GM23248 (cell line): ENCODE measurements at regions not wholly inside any gene's neighbourhood (a gene's known extent, or its start where the extent isn't known, plus 50 kb on each side); places are given as distances from the start of the nearest gene placed in this dataset.
"Not testable (repeated sequence)": the region's sequence is repeated elsewhere in the genome, so short reads cannot be mapped to it uniquely, and the experiment has no call there.

Experiments
- EZH2 ChIP-seq: fragments of 200-600 bp; sonication (generic); IDR thresholded peaks from 2 replicates; pipeline ENCODE4 v1.6.1; 2018; ENCODE audit warnings: antibody characterized with exemption, mild to moderate bottlenecking; ENCODE audit not compliant: insufficient read depth, poor library complexity, severe bottlenecking
- EZH2phosphoT487 ChIP-seq: fragments of 200-600 bp; sonication (generic); IDR thresholded peaks from 2 replicates; pipeline ENCODE4 v1.6.1; 2018; ENCODE audit warnings: antibody characterized with exemption, moderate library complexity, mild to moderate bottlenecking, low read depth; ENCODE audit not compliant: insufficient read depth

- not testable (repeated sequence) for TF ChIP-seq EZH2, EZH2phosphoT487
Observed at GRCh38 chr15:20204177-20204866, 337.3 kb downstream of the GOLGA6L6 start.
